B cell (primary cell): ENCODE measurements at regions not wholly inside any gene's neighbourhood (a gene's known extent, or its start where the extent isn't known, plus 50 kb on each side); places are given as distances from the start of the nearest gene placed in this dataset.

Source experiments
- ATAC-seq: fragments of 200-7000 bp; cut with Tn5 transposase; one replicate; pipeline ENCODE4 v1.10.0; 2021; ENCODE audit warnings: low read depth, mild to moderate bottlenecking, moderate number of reproducible peaks, moderate library complexity
- CTCF ChIA-PET: fragments of 350-600 bp; sonication (Branson Sonifier 250); formaldehyde crosslinking; loops from one replicate; lab custom pipeline; 2021; ENCODE audit warnings: antibody characterized with exemption, inconsistent platforms; lab: Charles Lee
- POLR2A ChIA-PET: fragments of 350-600 bp; sonication (Branson Sonifier 250); formaldehyde crosslinking; loops from one replicate; lab custom pipeline; 2021; ENCODE audit warnings: antibody characterized with exemption; lab: Charles Lee
- DNase-seq: peaks from one replicate; pipeline ENCODE4 v3.0.0; 2013
- H2AFZ ChIP-seq: 2 replicates; pipeline ENCODE4 v1.6.1; 2012; ENCODE audit warnings: mild to moderate bottlenecking, low read depth, low read length; ENCODE audit not compliant: insufficient read depth, poor library complexity, severe bottlenecking
- H3K27ac ChIP-seq, 2 donors: 1 replicate in 1 of 2; 2 replicates in 1 of 2; pipeline ENCODE4 v1.5.1; 2012 to 2013; ENCODE audit warnings: low read length in 2 of 2, mild to moderate bottlenecking in 2 of 2, moderate library complexity in 1 of 2
- H3K27me3 ChIP-seq, 4 experiments: fragments of 200-600 bp in 1 of 4; sonication (generic) in 1 of 4; replicated peaks in 1 of 4; 1 replicate in 2 of 4; 2 replicates in 2 of 4; pipeline versions ENCODE4 v1.6.1 to v1.7.0; 2013 to 2016; ENCODE audit warnings: low read length in 3 of 4, mild to moderate bottlenecking in 2 of 4, mixed read lengths in 1 of 4, moderate library complexity in 1 of 4; ENCODE audit not compliant: insufficient read depth in 4 of 4, control insufficient read depth in 3 of 4; ENCODE audit errors: control extremely low read depth in 1 of 4
- H3K36me3 ChIP-seq, 2 experiments: replicated peaks in 1 of 2; 1 replicate in 1 of 2; 2 replicates in 1 of 2; pipeline versions ENCODE4 v1.6.1 to v1.7.1; 2013; ENCODE audit warnings: low read length in 1 of 2; ENCODE audit not compliant: insufficient read depth in 2 of 2, control insufficient read depth in 1 of 2; ENCODE audit errors: control extremely low read depth in 1 of 2, extremely low read depth in 1 of 2
- H3K4me1 ChIP-seq, 2 donors: fragments of 200-600 bp in 1 of 2; sonication (generic) in 1 of 2; 1 replicate in 1 of 2; 2 replicates in 1 of 2; pipeline versions ENCODE4 v1.5.1 to v1.6.1; 2013 to 2017; ENCODE audit warnings: low read length in 2 of 2; ENCODE audit not compliant: control insufficient read depth in 2 of 2, insufficient read depth in 2 of 2
- H3K4me2 ChIP-seq: replicated peaks from 2 replicates; pipeline ENCODE3; 2012; ENCODE audit warnings: mild to moderate bottlenecking, low read depth, low read length; ENCODE audit not compliant: poor library complexity, severe bottlenecking
- H3K4me3 ChIP-seq, 5 experiments: fragments of 200-600 bp in 1 of 5; sonication (generic) in 1 of 5; 1 replicate in 3 of 5; 2 replicates in 2 of 5; pipeline versions ENCODE4 v1.5.1 to v1.7.0; 2011 to 2016; ENCODE audit warnings: low read length in 4 of 5, mild to moderate bottlenecking in 4 of 5, low read depth in 2 of 5, control low read depth in 1 of 5, moderate library complexity in 1 of 5; ENCODE audit not compliant: insufficient read depth in 1 of 5; ENCODE audit errors: control extremely low read depth in 1 of 5, extremely low read depth in 1 of 5
- H3K79me2 ChIP-seq: fragments of 200-600 bp; sonication (generic); one replicate; pipeline ENCODE4 v1.6.0; 2016; ENCODE audit warnings: low read length; ENCODE audit not compliant: control insufficient read depth, insufficient read depth
- H3K9ac ChIP-seq: fragments of 200-600 bp; sonication (generic); 2 replicates; pipeline ENCODE4 v1.6.1; 2017; ENCODE audit warnings: mild to moderate bottlenecking, low read length, moderate library complexity
- H3K9me3 ChIP-seq, 3 donors: one replicate each; pipeline versions ENCODE4 v1.6.1 to v1.7.1; 2013; ENCODE audit warnings: low read length in 2 of 3; ENCODE audit not compliant: control insufficient read depth in 2 of 3, insufficient read depth in 1 of 3; ENCODE audit errors: control extremely low read depth in 1 of 3
- H4K20me1 ChIP-seq: 2 replicates; pipeline ENCODE4 v1.6.0; 2012; ENCODE audit warnings: mild to moderate bottlenecking, low read length; ENCODE audit not compliant: insufficient read depth, control insufficient read depth, poor library complexity, severe bottlenecking
- H3K27ac Mint-ChIP-seq: one replicate; pipeline ENCODE4 v1.8.0; 2021; ENCODE audit warnings: mixed read lengths
- H3K27me3 Mint-ChIP-seq: one replicate; pipeline ENCODE4 v1.8.0; 2021; ENCODE audit warnings: mixed read lengths
- H3K4me1 Mint-ChIP-seq: one replicate; pipeline ENCODE4 v1.8.0; 2021; ENCODE audit warnings: mixed read lengths
- H3K4me3 Mint-ChIP-seq: one replicate; pipeline ENCODE4 v1.8.0; 2021; ENCODE audit warnings: mixed read lengths
- H3K9me3 Mint-ChIP-seq: one replicate; pipeline ENCODE4 v1.8.0; 2022; ENCODE audit warnings: mixed read lengths; ENCODE audit not compliant: insufficient read depth
- CTCF ChIP-seq: fragments of 200-600 bp; IDR thresholded peaks from one replicate; pipeline ENCODE4 v1.8.0; 2022; ENCODE audit warnings: antibody characterized with exemption, mild to moderate bottlenecking
- EZH2 ChIP-seq: IDR thresholded peaks from 2 replicates; pipeline ENCODE4 v1.6.1; 2012; ENCODE audit warnings: borderline replicate concordance, low read depth, mild to moderate bottlenecking, moderate library complexity, low read length; ENCODE audit not compliant: insufficient read depth, poor library complexity, severe bottlenecking
- WGBS: methylation state at CpG from one replicate; pipeline ENCODE4 v1.1.5; 2013; ENCODE audit warnings: missing lambda C conversion rate; ENCODE audit not compliant: insufficient coverage; 5-methylcytosine and 5-hydroxymethylcytosine counted together
- intact Hi-C: fragments of 100-400 bp; cut with micrococcal nuclease; formaldehyde crosslinking; loops from one replicate; pipeline ENCODE4 v1.10.0; 2022

- Mint-ChIP-seq H3K27me3 (no peaks in the 10 kb centered on the region), H3K4me1 (no peaks in the 10 kb centered on the region), H3K9me3 (peaks cover 2% of the 10 kb centered on the region), H3K4me3 (no peak overlapping the region), H3K27ac (no peak overlapping the region)
- H3K79me2 ChIP-seq: no peaks in the 10 kb centered on the region
- DNase-seq: no peak
- no peak overlapping the region for H3K27ac ChIP-seq
- H3K4me3 ChIP-seq: no peak overlapping the region
- no peak overlapping the region for H3K9ac ChIP-seq
- no CpG with 5 or more reads among the region's 2 CpGs for WGBS
- H4K20me1 ChIP-seq: no peaks in the 10 kb centered on the region
- ATAC-seq: no peak
- H3K36me3 ChIP-seq: no peaks in the 10 kb centered on the region
- H3K27me3 ChIP-seq: no peaks in the 10 kb centered on the region
- TF ChIP-seq EZH2 (no peak), CTCF (no peak)
- peaks cover 0 to 2% (median 0%) of the 10 kb centered on the region in 3 donors for H3K9me3 ChIP-seq
- H2AFZ ChIP-seq: no peak overlapping the region
- H3K4me1 ChIP-seq: no peaks in the 10 kb centered on the region
- no peak overlapping the region for H3K4me2 ChIP-seq
- intact Hi-C loops: no loop called here
- ChIA-PET POLR2A (no interaction called here), CTCF (no interaction called here)
These were observed 1783.9 kb downstream of the SUCLG1 start for GRCh38 chr2:82675186-82675585.

DNA sequence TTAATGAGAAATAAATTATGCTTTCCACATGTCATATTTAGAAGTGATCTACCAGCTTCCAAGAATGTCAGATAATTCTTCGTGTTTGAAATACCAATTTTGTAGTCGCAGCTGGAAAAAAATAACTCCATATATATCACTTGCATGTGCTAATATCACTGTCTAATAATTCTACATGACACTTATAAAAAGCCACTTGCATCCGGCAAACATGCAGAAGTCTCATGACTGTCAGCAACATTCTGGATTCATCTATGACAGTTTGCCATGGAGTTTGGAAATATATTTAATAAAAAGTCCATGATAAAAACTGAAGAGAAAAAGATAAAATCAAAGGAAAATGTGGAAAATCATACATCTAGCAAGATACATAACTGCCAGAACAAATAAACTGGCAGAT is 1784.4 kb downstream of the SUCLG1 start:
- H3K9me3 ChIP-seq: peaks cover 0 to 2% (median 0%) of the 10 kb centered on the region in 3 donors
- H3K27ac ChIP-seq: no peak overlapping the region
- H3K4me3 Mint-ChIP-seq: no peak overlapping the region
- no peak overlapping the region for H3K4me3 ChIP-seq
- no peaks in the 10 kb centered on the region for H4K20me1 ChIP-seq
- TF ChIP-seq EZH2 (no peak), CTCF (no peak)
- H3K9me3 Mint-ChIP-seq: no peaks in the 10 kb centered on the region
- WGBS: 79% methylated on average over 2 of the region's 3 CpGs
- no peaks in the 10 kb centered on the region for H3K4me1 Mint-ChIP-seq
- intact Hi-C loops: no loop called here
- no peaks in the 10 kb centered on the region for H3K27me3 Mint-ChIP-seq
- H3K9ac ChIP-seq: no peak overlapping the region
- H3K27me3 ChIP-seq: no peaks in the 10 kb centered on the region
- H2AFZ ChIP-seq: no peak overlapping the region
- POLR2A ChIA-PET: no interaction called here
- no peaks in the 10 kb centered on the region for H3K79me2 ChIP-seq
- no peak for DNase-seq
- no peak for ATAC-seq
- H3K4me2 ChIP-seq: no peak overlapping the region
- H3K27ac Mint-ChIP-seq: no peak overlapping the region
- no peaks in the 10 kb centered on the region for H3K4me1 ChIP-seq
- CTCF ChIA-PET: no interaction called here
- no peaks in the 10 kb centered on the region for H3K36me3 ChIP-seq
